Glomerular visceral epithelial cell (primary cell): ENCODE measurements at regions not wholly inside any gene's neighbourhood (a gene's known extent, or its start where the extent isn't known, plus 50 kb on each side); places are given as distances from the start of the nearest gene placed in this dataset.

Experiments used
- DNase-seq: peaks from one replicate; pipeline ENCODE4 v3.0.0-alpha.2; 2016; ENCODE audit errors: extremely low spot score

GRCh38 chr2:80863147-80863714 is 558.7 kb upstream of the LRRTM1 start:
- no peak for DNase-seq

GRCh38 chr2:80858965-80859364 is 554.4 kb upstream of the LRRTM1 start:
- no peak for DNase-seq

- no peak for DNase-seq
Observed at GRCh38 chr2:80856227-80856626, 551.7 kb upstream of the LRRTM1 start.

DNA sequence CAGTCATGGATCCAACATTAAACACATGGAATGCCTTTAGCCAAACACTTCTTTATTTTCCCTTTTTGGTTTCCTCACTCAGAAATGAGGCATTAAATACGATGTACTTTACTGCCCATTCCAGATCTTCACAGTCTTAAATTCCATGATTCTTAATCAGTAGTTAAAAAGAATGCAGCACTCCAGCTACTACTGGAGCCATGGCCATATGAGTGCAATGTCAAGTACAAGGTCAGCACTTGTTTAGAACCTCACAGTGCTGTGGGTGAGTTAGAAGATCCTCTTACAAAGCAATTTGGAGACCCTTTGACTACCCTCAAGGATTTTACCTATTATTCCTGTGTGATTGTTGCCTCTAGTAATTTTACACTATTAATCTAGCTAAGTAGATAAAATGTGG is 550.3 kb upstream of the LRRTM1 start:
- no peak for DNase-seq

GRCh38 chr2:80852808-80853139 is 548.2 kb upstream of the LRRTM1 start:
- DNase-seq = no peak

- no peak for DNase-seq
Observed at GRCh38 chr2:80852079-80852807, 547.7 kb upstream of the LRRTM1 start.

GRCh38 chr2:80830891-80831290 is 526.3 kb upstream of the LRRTM1 start:
- DNase-seq = no peak

- DNase-seq = no peak
Observed at GRCh38 chr2:80822999-80823398, 518.4 kb upstream of the LRRTM1 start.

- DNase-seq = no peak
Observed at GRCh38 chr2:80815259-80815658, 510.7 kb upstream of the LRRTM1 start.

DNA sequence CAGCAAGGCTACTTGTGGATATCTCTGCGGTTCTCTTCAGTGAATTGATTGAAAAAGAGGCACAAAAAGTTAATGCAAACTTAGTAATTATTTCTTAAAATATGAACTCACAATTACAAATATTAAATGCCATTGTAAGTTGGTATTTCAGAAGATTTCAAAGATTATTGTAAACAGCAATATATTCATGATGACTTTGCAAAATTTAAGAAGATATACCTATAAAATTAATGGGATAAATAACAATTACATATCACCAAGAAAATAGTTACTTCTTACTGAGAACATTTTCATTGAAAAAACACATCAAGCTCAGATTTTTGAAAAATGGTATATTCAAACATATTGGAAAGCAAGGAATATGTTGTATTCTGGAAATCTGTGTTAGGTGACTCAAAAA is 482.0 kb upstream of the LRRTM1 start:
- no peak for DNase-seq

- DNase-seq = no peak
Observed at GRCh38 chr2:80778704-80779103, 474.2 kb upstream of the LRRTM1 start.

DNA sequence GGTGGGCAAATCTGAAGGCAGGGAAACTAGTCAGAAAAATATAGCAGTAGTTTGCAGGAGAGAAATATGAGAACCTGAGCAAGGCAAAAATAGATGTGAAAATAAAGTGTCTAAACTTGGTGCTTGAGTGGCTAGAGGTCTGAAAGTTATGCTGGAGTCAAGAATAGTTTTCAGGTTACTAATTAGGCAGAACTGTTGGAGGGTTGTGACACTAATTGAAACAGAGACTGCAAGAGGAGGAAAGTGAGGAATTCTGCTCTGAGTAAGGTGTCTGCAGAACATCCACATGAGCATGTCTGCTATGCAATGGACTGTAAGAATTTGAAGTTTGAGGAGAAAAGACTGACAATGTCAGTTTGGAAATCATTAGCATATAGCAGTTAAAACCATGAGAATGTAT is 444.0 kb upstream of the LRRTM1 start:
- no peak for DNase-seq

- no peak for DNase-seq
Observed at GRCh38 chr2:80737047-80737446, 432.5 kb upstream of the LRRTM1 start.

DNA sequence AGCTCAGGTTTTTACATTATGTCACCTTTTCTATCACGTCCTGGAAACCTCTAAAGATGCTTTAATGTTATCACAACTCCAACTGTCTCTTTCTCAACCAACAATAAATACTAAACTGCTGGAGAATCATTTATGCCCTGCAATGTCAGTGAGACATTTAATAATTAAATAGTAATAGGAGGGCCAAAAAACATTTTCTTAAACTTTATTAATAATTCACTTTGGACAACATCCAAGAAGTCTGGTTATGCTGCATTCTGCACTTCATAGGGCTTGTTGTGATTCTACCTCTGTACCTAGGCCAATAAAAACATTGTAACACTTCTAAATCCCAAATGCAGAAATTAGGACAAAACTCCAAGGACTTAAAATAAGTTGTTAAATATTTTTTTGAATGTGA is 420.4 kb upstream of the LRRTM1 start:
- DNase-seq = no peak

DNA sequence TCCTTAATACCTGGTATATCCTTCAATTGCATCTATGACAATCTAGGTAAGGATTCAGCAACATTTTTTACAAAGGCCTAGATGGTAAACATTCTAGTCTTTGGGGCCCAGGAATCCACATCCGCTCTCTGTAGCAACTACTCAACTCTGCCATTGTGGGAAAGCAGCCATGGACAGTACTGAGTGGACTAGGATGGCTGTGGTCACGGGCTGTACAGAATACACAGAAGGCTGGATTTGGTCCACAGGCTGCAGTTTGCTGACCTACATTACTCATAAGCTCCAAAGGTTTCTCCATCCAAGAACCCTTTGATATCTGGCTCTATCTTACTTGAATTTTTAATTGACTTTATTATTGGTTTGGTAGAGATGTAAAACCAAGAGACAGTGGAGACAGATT is 418.3 kb upstream of the LRRTM1 start:
- DNase-seq = no peak

DNA sequence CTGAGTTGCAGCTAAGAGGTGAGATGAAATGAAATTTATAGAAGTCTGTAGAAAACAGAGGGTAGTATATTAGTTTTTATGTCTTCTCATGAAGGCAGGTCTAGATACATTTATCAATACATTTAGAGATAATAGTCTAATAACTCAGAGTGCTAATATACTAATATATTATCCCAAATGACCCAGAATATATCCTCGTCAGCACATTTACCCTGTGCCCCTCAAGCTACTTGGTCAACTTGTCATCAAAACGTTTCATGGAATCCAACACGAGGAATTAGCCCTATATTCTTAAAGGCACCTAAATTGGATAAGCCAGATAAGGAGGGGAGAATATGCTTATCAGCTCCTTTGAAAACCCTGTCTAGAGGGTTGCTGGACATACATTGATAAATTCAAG is 415.1 kb upstream of the LRRTM1 start:
- DNase-seq = no peak

DNA sequence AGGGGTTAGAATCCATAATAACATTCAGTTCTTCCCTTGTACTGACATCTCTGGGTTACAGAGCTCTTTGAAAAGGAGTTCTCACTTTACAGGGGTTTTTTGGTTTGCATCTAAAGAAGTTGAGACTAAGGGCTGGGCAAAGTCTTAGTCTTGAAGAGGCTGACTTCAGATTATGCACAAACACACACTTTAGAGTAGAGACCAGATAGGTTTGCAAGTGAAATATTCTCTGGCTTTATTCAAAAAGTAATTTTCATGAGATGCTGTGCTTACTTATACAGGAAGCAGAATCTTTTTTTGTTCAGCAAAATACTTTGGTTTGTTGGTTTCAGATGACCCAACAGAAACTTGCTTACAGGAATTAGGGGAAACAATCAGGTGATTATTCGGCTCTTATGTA is 410.9 kb upstream of the LRRTM1 start:
- DNase-seq = no peak

DNA sequence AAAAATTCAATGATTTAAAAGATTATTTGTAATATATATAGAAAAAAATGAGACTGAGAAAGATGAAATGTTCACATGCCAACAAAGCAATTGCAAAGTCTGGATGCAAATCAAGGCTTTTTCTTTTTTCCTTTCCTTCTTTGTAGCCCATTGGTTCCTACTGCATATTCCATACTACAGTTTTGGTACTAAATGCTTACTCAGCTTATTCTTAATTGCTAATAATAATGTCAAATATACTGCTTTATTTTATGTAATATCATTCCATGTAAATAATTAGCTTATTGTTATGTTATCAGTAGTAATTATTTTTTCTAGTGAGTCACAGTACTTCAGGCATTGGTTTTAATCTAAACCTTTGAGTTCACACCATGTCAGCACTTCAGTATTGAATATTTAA is 407.4 kb upstream of the LRRTM1 start:
- no peak for DNase-seq

DNA sequence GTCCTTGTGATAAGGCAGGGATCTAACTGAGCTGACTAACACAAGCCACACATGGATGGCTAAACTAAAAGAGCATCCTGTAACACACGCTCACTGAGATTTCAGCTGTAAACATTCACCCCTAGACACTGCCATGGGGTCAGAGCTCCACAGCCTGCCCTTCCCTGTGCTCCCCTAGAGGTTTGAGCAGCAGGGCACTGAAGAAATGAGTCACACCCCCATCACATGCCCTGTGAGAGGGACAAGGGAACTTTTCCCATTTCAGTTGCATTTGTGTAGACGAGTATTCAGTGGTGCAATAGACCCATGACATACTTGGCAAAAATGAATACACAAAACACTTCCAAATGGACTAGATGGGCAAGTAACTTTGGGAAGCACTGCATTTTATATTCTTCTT is 402.4 kb upstream of the LRRTM1 start:
- no peak for DNase-seq

GRCh38 chr2:80706541-80706940 is 402.0 kb upstream of the LRRTM1 start:
- no peak for DNase-seq

DNA sequence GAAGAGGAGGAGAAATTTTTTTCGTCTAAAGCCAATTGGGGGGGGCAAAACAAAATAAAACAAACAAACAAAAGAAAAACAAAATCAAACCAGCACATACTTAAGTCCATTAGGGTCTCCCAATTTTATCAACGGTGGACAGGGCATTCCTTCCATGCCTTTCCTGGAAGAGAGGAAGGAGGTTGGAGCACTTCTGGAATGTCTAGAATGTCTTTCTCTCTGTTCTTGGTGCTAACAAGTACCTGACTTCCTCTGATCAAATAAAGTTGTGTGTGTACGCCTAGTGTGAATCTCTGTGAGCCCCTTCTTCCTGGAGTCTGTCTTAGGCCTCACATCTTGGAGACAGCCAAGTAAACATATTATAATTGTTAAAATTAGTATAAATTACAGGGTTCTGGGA is 399.0 kb upstream of the LRRTM1 start:
- no peak for DNase-seq

GRCh38 chr2:80700961-80701360 is 396.4 kb upstream of the LRRTM1 start:
- no peak for DNase-seq
